Activated CD4-positive, alpha-beta T cell treated with anti-CD3 and anti-CD28 coated beads for 36 hours (primary cell): ENCODE measurements at regions not wholly inside any gene's neighbourhood (a gene's known extent, or its start where the extent isn't known, plus 50 kb on each side); places are given as distances from the start of the nearest gene placed in this dataset.
"Not testable (repeated sequence)": the region's sequence is repeated elsewhere in the genome, so short reads cannot be mapped to it uniquely, and the experiment has no call there.

Experiments used
- ATAC-seq: fragments of 200-7000 bp; cut with Tn5 transposase; one replicate; pipeline ENCODE4 v1.10.0; 2021; ENCODE audit warnings: mild to moderate bottlenecking, moderate library complexity
- CTCF ChIA-PET: fragments of 350-600 bp; sonication (Branson Sonifier 250); formaldehyde crosslinking; loops from one replicate; lab custom pipeline; 2021; ENCODE audit warnings: antibody characterized with exemption; lab: Charles Lee
- POLR2A ChIA-PET: fragments of 350-600 bp; sonication (Branson Sonifier 250); formaldehyde crosslinking; loops from one replicate; lab custom pipeline; 2021; ENCODE audit warnings: antibody characterized with exemption, inconsistent platforms; lab: Charles Lee
- DNase-seq: peaks from one replicate; pipeline ENCODE4 v3.0.0-alpha.2; 2020
- H3K27ac Mint-ChIP-seq: one replicate; pipeline ENCODE4 v1.8.0; 2021; ENCODE audit warnings: mixed read lengths
- H3K27me3 Mint-ChIP-seq: one replicate; pipeline ENCODE4 v1.8.0; 2021; ENCODE audit warnings: mixed read lengths
- H3K36me3 Mint-ChIP-seq: one replicate; pipeline ENCODE4 v1.8.0; 2021; ENCODE audit warnings: low read depth, mixed read lengths
- H3K4me1 Mint-ChIP-seq: one replicate; pipeline ENCODE4 v1.8.0; 2021; ENCODE audit warnings: mixed read lengths
- H3K4me3 Mint-ChIP-seq: one replicate; pipeline ENCODE4 v1.8.0; 2021; ENCODE audit warnings: mild to moderate bottlenecking, moderate library complexity, mixed read lengths
- H3K9me3 Mint-ChIP-seq: one replicate; pipeline ENCODE4 v1.8.0; 2021; ENCODE audit warnings: low read depth, mixed read lengths
- intact Hi-C, 2 experiments: fragments of 100-400 bp; cut with DNase I in 1 of 2; cut with micrococcal nuclease in 1 of 2; formaldehyde crosslinking; loops; one replicate each; pipeline versions ENCODE4 v1.14.2 to v1.15.1; 2022 to 2024; cut with DNase I, micrococcal nuclease

DNA sequence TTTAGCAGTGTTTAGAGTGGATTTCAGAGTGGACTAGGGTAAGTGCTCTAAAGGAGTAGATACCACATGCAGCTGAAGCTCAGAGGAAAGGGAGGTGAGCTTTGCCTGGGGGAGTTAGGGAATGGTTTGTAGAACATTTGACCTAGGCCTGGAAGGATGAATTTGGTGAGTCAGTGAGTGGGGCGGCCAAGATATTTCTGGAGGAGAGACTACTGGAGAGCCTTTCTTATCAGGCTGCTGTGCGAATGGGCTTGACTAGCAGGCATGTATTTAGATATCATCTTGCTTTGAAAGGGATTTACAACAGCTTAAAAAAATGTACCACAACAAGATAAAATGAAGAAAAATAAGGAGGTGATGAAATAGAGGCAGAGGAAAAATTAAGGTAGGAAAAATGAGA, 77.8 kb upstream of the ROPN1 start:
- not testable (repeated sequence) for H3K27ac Mint-ChIP-seq, H3K4me3 Mint-ChIP-seq, H3K9me3 Mint-ChIP-seq

DNA sequence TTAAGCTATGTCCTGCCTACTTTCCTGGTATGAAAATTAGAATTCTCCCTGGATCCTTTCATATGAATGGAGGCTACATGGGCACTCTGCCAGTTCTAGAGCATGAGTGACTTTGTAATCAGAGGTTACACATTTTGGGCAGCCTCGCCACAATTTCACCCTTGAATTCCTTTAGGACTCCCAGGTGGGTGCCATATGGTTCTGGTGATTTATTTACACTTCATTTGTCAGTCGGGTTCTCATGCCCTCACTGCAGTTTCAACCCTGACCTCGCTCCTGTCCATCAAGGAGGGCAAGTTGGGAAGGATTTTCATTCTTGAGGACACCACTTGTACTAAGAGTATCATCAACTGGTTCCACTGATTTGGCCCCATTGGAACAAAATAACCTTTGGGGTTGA, 83.2 kb upstream of the ROPN1 start:
- DNase-seq, H3K36me3 Mint-ChIP-seq, POLR2A ChIA-PET, H3K27ac Mint-ChIP-seq, ATAC-seq, H3K9me3 Mint-ChIP-seq, H3K4me1 Mint-ChIP-seq, H3K4me3 Mint-ChIP-seq: not testable (repeated sequence)
- CTCF ChIA-PET = interaction anchor here (0.6 to 1.0 kb wide), 2 partner anchors 9 to 307 kb away, joined by 3 read pairs; no protein-coding TSS in a partner anchor
- peaks cover 20% of the 10 kb centered on the region for H3K27me3 Mint-ChIP-seq
- intact Hi-C loops = loop anchor here in 1 of 2 experiments (5.0 kb wide), 1 partner anchor 58 kb away; no protein-coding TSS in a partner anchor

More for the DNA sequence above, 77.8 kb upstream of the ROPN1 start:
- DNase-seq, POLR2A ChIA-PET, ATAC-seq, H3K36me3 Mint-ChIP-seq, CTCF ChIA-PET, H3K4me1 Mint-ChIP-seq, intact Hi-C loops: not testable (repeated sequence)
- H3K27me3 Mint-ChIP-seq = peaks cover 17% of the 10 kb centered on the region

DNA sequence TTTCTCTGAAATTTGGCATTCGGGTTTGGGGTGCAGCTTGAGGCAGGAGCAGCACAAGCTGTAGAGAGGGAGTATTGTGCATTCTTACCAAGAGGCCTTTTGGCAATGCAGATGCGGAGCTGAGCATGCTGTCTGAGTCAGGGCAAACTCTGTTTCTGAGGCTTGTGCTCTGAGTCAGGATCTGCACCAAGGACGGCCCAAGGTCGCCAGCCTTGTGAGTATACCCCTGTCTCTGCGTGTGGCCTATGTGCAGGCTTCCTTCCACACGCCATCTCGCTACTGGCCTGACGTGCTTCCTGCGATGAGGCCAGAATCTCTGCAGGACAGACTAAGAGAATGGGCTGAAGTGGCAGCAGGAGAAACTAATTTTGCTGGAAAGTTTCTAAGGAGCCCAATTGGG, 83.8 kb upstream of the ROPN1 start:
- DNase-seq (no peak), ATAC-seq (no peak)
- Mint-ChIP-seq H3K4me1 (no peaks in the 10 kb centered on the region), H3K27me3 (peaks cover 23% of the 10 kb centered on the region), H3K27ac (no peak overlapping the region), H3K9me3 (no peaks in the 10 kb centered on the region), H3K4me3 (no peak overlapping the region), H3K36me3 (no peaks in the 10 kb centered on the region)
- ChIA-PET CTCF (interaction anchor here (0.6 to 1.6 kb wide), 4 partner anchors 10 to 43 kb away, joined by 3 to 6 read pairs (median 4); partner anchors contain the start of gene KALRN), POLR2A (no interaction called here)
- intact Hi-C loops = loop anchor here in 1 of 2 experiments (5.0 kb wide), 1 partner anchor 58 kb away; no protein-coding TSS in a partner anchor

DNA sequence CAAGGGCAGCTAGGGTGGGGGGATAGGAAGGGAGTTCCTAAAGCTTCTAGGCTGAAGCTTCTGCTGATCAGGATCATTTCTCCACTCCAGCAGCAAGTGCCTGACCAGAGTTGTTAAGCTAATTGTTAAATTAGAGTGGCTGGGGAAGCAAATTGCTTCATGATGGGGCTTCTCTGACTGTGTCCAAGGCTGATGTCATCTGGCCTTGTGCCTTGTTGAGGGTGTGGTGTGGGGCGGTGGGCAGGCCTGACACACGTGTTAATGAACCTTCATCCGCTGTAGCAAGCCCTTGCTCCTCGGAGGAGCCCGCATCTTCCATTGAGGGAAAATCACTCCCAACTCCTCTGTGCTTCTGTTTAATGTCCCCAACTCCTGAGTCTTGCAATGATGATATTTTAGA, 84.3 kb upstream of the ROPN1 start:
- intact Hi-C loops = loop anchor here in 1 of 2 experiments (5.0 kb wide), 1 partner anchor 59 kb away; no protein-coding TSS in a partner anchor
- DNase-seq = no peak
- ChIA-PET CTCF (interaction anchor here (0.6 to 1.6 kb wide), 6 partner anchors 10 to 203 kb away, joined by 3 to 6 read pairs (median 4); partner anchors contain the start of gene KALRN), POLR2A (no interaction called here)
- Mint-ChIP-seq H3K27me3 (peaks cover 23% of the 10 kb centered on the region), H3K4me3 (no peak overlapping the region), H3K9me3 (no peaks in the 10 kb centered on the region), H3K4me1 (no peaks in the 10 kb centered on the region), H3K27ac (no peak overlapping the region), H3K36me3 (no peaks in the 10 kb centered on the region)
- no peak for ATAC-seq

DNA sequence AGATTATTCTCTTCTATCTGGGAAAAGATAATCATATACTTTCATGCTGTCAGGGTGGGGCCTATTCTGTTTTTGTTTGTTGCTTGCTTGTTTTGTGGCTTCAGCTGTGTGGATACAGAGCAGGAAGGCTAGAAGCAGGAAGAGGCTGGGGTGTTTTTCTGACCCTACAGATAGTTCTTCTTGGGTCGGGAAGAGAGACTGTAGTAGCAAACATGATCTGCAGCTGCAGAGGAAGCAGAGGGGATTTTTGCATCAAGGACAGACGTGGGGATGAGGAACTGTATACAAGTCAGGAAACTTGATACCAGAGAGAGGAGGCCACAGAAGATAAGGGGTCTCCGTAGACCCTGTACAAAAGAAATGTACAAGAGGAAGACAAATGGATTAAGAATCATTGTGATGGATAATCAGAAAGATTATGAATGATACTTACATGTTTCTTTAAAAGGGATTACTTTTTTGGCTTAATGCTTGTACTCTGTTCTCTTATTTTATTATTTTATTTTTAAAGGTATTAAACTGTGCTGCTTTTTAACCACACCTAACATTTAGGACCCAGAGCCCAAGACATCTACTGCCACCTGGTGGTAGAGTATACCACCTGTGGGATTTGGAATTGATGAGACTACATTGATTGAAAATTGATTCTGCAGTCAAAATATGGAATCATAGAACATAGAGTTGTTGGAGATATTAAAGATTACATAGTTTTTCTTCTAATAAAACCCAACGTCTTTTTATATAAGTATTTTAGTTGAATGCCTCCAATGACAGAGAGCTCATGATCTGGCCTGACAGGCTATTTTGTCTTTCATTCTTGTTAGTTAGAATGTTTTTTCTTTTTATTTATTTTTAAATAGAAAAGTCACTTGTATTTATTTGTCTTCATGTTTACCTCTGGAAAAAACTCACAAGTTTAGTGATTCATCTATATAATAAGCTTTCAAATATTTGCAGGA, 87.3 kb upstream of the ROPN1 start:
- DNase-seq (peak; percentile 28), ATAC-seq (no peak)
- H3K4me1 Mint-ChIP-seq = no peaks in the 10 kb centered on the region
- H3K27me3 Mint-ChIP-seq = peaks cover 14% of the 10 kb centered on the region
- ChIA-PET POLR2A (no interaction called here), CTCF (interaction anchor here (0.7 to 1.9 kb wide), 9 partner anchors 11 to 471 kb away, joined by 3 to 6 read pairs (median 4); partner anchors contain the start of gene KALRN)
- no peaks in the 10 kb centered on the region for H3K9me3 Mint-ChIP-seq
- no peak overlapping the region for H3K4me3 Mint-ChIP-seq
- H3K36me3 Mint-ChIP-seq = no peaks in the 10 kb centered on the region
- H3K27ac Mint-ChIP-seq = no peak overlapping the region
- intact Hi-C loops = loop anchor here (1.0 to 5.0 kb wide), 3 partner anchors 62 to 389 kb away; no protein-coding TSS in a partner anchor

DNA sequence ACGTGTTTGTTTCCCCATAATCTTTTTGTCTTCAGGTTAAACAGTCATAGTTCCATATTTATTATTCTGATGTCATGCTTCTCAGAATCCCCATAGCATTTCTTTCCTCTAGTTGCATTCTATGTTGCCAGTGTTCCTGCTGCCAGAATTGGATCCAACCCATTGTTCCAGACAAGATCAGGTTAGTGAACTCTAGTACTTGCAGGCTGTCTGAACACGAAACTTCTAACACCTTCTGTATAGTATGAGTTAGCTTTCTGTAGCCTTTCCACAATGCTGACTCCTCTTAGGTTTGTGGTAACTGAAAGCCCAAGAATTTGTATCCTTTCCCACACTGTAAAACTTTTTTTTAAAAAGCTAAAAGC, 88.0 kb upstream of the ROPN1 start:
- POLR2A ChIA-PET = no interaction called here
- intact Hi-C loops = loop anchor here (1.0 to 5.0 kb wide), 3 partner anchors 63 to 388 kb away; no protein-coding TSS in a partner anchor
- no peak overlapping the region for H3K4me3 Mint-ChIP-seq
- CTCF ChIA-PET = interaction anchor here (0.6 to 1.9 kb wide), 8 partner anchors 10 to 470 kb away, joined by 3 to 6 read pairs (median 4); partner anchors contain the start of gene KALRN
- DNase-seq = no peak
- no peaks in the 10 kb centered on the region for H3K36me3 Mint-ChIP-seq
- peaks cover 14% of the 10 kb centered on the region for H3K27me3 Mint-ChIP-seq
- H3K27ac Mint-ChIP-seq = no peak overlapping the region
- ATAC-seq = no peak
- H3K9me3 Mint-ChIP-seq = no peaks in the 10 kb centered on the region
- H3K4me1 Mint-ChIP-seq = no peaks in the 10 kb centered on the region

DNA sequence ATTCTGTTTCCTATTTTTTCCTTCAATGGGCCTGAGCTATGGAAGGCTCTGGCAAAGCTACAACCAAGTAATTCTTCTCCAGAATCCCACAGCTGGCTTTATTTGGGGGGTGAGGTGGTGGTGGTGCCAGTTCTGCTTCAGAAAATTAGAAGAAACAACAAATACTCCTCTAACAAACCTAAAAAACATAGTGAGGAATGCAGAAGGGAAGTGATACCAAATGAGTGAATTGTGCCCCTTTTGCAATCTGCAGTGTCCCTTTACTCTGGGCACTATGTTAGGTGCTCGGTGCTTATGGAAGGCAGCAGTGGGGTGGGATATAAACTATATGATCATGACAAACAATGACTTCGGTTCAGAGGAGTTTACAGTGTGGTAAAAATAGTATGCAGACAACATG, 90.4 kb upstream of the ROPN1 start:
- ChIA-PET POLR2A (no interaction called here), CTCF (interaction anchor here (0.9 kb wide), 1 partner anchor 15 kb away, joined by 4 read pairs; no protein-coding TSS in a partner anchor)
- Mint-ChIP-seq H3K27me3 (peaks cover 11% of the 10 kb centered on the region), H3K9me3 (no peaks in the 10 kb centered on the region), H3K4me3 (no peak overlapping the region), H3K27ac (no peak overlapping the region), H3K36me3 (no peaks in the 10 kb centered on the region), H3K4me1 (no peaks in the 10 kb centered on the region)
- ATAC-seq (no peak), DNase-seq (no peak)
- intact Hi-C loops = no loop called here

DNA sequence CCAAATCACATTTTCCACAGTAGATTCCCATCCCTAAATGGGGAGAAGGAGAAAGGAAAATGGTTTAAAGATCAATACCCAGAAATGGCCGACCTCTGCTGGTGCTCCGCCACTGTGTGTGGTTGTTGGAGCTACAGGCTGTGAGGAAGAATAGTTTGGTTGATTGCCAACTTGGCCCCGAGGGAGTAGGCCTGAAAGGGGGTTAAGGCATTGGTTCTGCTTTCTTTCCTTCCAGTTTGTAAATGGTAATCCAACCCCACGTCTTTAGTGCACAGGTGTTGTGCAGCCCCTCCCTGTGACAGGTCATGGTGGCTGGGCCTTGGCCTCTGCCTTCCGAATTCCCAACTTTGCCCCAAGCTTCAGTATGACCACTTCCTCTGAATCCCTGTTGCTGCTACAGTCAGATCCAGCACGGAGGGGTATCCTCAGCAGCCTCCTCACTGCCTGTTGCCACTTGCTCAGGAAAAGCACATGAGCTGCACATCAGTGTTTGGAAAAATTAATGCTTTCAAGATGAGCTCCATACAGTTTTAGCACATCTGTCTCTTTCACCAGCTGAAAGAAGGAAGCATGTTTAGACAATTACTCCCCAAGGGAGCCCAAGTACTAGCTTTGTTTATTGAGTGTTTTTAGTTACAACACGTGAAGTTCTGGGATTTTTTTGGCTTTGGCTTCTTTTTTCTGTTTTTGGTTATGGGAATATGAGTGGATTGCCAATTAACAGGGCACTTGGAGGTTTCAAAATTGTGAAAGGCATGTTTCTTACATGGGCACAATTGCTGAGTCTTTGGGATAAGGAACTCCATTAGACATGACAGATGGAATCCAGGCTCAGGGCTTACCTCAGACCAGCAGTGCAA, 92.3 kb upstream of the ROPN1 start:
- no peak overlapping the region for H3K4me3 Mint-ChIP-seq
- H3K4me1 Mint-ChIP-seq = no peaks in the 10 kb centered on the region
- ChIA-PET CTCF (interaction anchor here (0.5 to 0.8 kb wide), 5 partner anchors 10 to 677 kb away, joined by 3 to 5 read pairs (median 3); no protein-coding TSS in a partner anchor), POLR2A (interaction anchor here (0.8 kb wide), 1 partner anchor 345 kb away, joined by 3 read pairs; no protein-coding TSS in a partner anchor)
- no peaks in the 10 kb centered on the region for H3K36me3 Mint-ChIP-seq
- H3K27ac Mint-ChIP-seq = no peak overlapping the region
- peaks cover 13% of the 10 kb centered on the region for H3K27me3 Mint-ChIP-seq
- H3K9me3 Mint-ChIP-seq = no peaks in the 10 kb centered on the region
- ATAC-seq = no peak
- intact Hi-C loops = no loop called here
- no peak for DNase-seq

DNA sequence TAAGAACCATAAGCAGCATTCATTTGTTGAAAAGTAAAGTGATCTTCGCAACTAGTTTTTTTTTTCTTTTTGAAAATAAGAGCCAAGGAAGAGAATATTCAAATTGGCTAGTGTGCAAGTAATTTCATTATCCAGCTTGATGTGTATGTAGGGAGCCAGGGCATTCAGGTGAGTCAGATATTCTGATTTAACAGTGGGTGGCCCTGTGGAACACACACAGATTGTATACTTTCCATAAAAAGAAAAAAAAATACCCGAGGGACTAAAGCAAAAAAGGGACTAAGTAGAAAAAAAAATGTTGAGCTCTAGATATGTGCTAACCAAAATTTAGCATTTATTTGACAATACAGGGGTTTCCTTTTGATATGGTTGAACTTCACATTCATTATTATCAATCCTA, 96.9 kb upstream of the ROPN1 start:
- ChIA-PET POLR2A (no interaction called here), CTCF (interaction anchor here (1.3 kb wide), 1 partner anchor 12 kb away, joined by 4 read pairs; no protein-coding TSS in a partner anchor)
- Mint-ChIP-seq H3K9me3 (no peaks in the 10 kb centered on the region), H3K36me3 (no peaks in the 10 kb centered on the region), H3K4me3 (no peak overlapping the region), H3K27me3 (peaks cover 24% of the 10 kb centered on the region), H3K27ac (no peak overlapping the region), H3K4me1 (no peaks in the 10 kb centered on the region)
- ATAC-seq (no peak), DNase-seq (no peak)
- intact Hi-C loops = no loop called here

DNA sequence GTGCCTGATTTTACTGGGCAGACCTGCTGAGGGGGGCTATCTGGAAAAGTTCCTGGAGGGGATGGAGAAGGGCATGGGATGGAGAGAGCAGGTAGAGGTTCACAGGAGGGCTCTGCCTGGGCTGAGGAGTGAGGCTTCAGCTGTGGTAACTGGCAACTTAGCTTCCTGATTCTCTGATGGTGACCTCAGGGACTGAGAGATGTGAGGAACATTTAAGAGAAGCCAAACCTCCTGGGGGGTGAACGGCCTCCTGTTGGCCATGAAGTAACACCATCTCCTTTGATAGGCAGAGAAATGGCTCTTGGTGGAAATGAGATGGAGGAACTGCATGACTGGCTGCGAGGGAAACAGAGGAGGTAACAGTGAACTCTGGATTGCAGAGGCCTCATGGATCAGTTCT, 97.3 kb upstream of the ROPN1 start:
- no peak overlapping the region for H3K27ac Mint-ChIP-seq

DNA sequence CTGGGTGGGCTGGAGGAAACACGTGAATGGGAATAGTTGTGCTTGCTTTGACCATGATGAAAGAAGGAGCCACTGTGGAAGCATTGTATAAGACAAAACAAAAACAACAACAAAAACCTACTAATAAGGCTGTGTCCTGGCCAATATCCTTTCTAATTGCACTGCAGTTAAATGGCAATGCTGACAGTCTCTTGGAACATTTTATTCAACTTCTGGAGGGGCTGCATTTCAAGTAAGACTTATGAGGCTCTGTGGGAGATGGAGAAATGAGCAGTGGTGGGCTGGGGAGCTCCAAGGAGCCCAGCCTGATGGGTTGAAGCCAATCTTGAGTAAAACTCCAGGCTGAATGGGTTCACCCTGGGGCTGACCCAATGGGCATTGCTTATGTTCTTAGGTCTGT, 99.8 kb upstream of the ROPN1 start:
- POLR2A ChIA-PET = no interaction called here
- H3K27ac Mint-ChIP-seq = no peak overlapping the region
- peaks cover 29% of the 10 kb centered on the region for H3K27me3 Mint-ChIP-seq
- no peaks in the 10 kb centered on the region for H3K9me3 Mint-ChIP-seq
- no peaks in the 10 kb centered on the region for H3K36me3 Mint-ChIP-seq
- no peaks in the 10 kb centered on the region for H3K4me1 Mint-ChIP-seq
- CTCF ChIA-PET = no interaction called here
- DNase-seq (no peak), ATAC-seq (no peak)
- no peak overlapping the region for H3K4me3 Mint-ChIP-seq
- intact Hi-C loops = no loop called here

More for the DNA sequence above, 97.3 kb upstream of the ROPN1 start:
- CTCF ChIA-PET = no interaction called here
- no peak overlapping the region for H3K4me3 Mint-ChIP-seq
- H3K36me3 Mint-ChIP-seq = no peaks in the 10 kb centered on the region
- no peak for DNase-seq
- POLR2A ChIA-PET = no interaction called here
- intact Hi-C loops = no loop called here
- H3K9me3 Mint-ChIP-seq = no peaks in the 10 kb centered on the region
- no peaks in the 10 kb centered on the region for H3K4me1 Mint-ChIP-seq
- no peak for ATAC-seq
- peaks cover 24% of the 10 kb centered on the region for H3K27me3 Mint-ChIP-seq
